Neural progenitor cell (in vitro differentiated cells): ENCODE measurements at regions not wholly inside any gene's neighbourhood (a gene's known extent, or its start where the extent isn't known, plus 50 kb on each side); places are given as distances from the start of the nearest gene placed in this dataset.

Experiments used
- DNase-seq: peaks from one replicate; pipeline ENCODE4 v3.0.0-alpha.2; 2016; ENCODE audit warnings: low spot score
- H2AFZ ChIP-seq: fragments of 200-600 bp; sonication (generic); replicated peaks from 2 replicates; pipeline ENCODE4 v1.6.1; 2016; ENCODE audit warnings: antibody characterized with exemption
- H3F3A ChIP-seq: fragments of 200-600 bp; sonication (generic); 2 replicates; pipeline ENCODE4 v1.6.1; 2016; ENCODE audit warnings: antibody characterized with exemption, low read depth
- H3K27ac ChIP-seq: fragments of 200-600 bp; sonication (generic); 2 replicates; pipeline ENCODE4 v1.5.1; 2016; ENCODE audit warnings: mild to moderate bottlenecking
- H3K27me3 ChIP-seq: fragments of 200-600 bp; sonication (generic); 2 replicates; pipeline ENCODE4 v1.6.1; 2016; ENCODE audit warnings: mild to moderate bottlenecking, moderate library complexity
- H3K36me3 ChIP-seq: fragments of 200-600 bp; sonication (generic); 2 replicates; pipeline ENCODE4 v1.5.1; 2016
- H3K4me1 ChIP-seq: fragments of 200-600 bp; sonication (generic); 2 replicates; pipeline ENCODE4 v1.6.1; 2016; ENCODE audit warnings: mixed run types
- H3K4me2 ChIP-seq: fragments of 200-600 bp; sonication (generic); 2 replicates; pipeline ENCODE4 v1.6.1; 2016
- H3K4me3 ChIP-seq: fragments of 200-600 bp; sonication (generic); 2 replicates; pipeline ENCODE4 v1.5.1; 2016
- H3K79me2 ChIP-seq: fragments of 200-600 bp; sonication (generic); 2 replicates; pipeline ENCODE4 v1.6.1; 2016; ENCODE audit warnings: low read depth
- H3K9ac ChIP-seq: fragments of 200-600 bp; sonication (generic); 2 replicates; pipeline ENCODE4 v1.6.1; 2016
- H3K9me3 ChIP-seq: fragments of 200-600 bp; sonication (generic); 2 replicates; pipeline ENCODE4 v1.5.1; 2016; ENCODE audit warnings: low read depth
- H4K20me1 ChIP-seq: fragments of 200-600 bp; sonication (generic); 2 replicates; pipeline ENCODE4 v1.6.1; 2016; ENCODE audit warnings: low read depth
- H3K27ac Mint-ChIP-seq: 3 replicates; pipeline ENCODE4 v1.8.0; 2021; ENCODE audit warnings: mixed read lengths
- H3K27me3 Mint-ChIP-seq: 2 replicates; pipeline ENCODE4 v1.8.0; 2022; ENCODE audit warnings: low read depth, mild to moderate bottlenecking, inconsistent platforms, moderate library complexity, mixed read lengths; ENCODE audit not compliant: insufficient read depth
- H3K36me3 Mint-ChIP-seq: 3 replicates; pipeline ENCODE4 v1.8.0; 2021; ENCODE audit warnings: mixed read lengths
- H3K4me1 Mint-ChIP-seq: 3 replicates; pipeline ENCODE4 v1.8.0; 2021; ENCODE audit warnings: mixed read lengths
- H3K4me3 Mint-ChIP-seq: 3 replicates; pipeline ENCODE4 v1.8.0; 2021; ENCODE audit warnings: mild to moderate bottlenecking, moderate library complexity, mixed read lengths
- H3K9me3 Mint-ChIP-seq: 3 replicates; pipeline ENCODE4 v1.8.0; 2020; ENCODE audit warnings: mixed read lengths
- EZH2 ChIP-seq: fragments of 200-600 bp; sonication (generic); IDR thresholded peaks from 2 replicates; pipeline ENCODE4 v1.6.1; 2017; ENCODE audit warnings: antibody characterized with exemption, mild to moderate bottlenecking, moderate library complexity
- EZH2phosphoT487 ChIP-seq: fragments of 200-600 bp; sonication (generic); IDR thresholded peaks from 2 replicates; pipeline ENCODE4 v1.6.1; 2017; ENCODE audit warnings: antibody characterized with exemption
- TF ChIP-seq, protein P1 (sequence below): fragments of 200-600 bp; sonication (generic); IDR thresholded peaks from 2 replicates; pipeline ENCODE4 v1.5.1; 2017; ENCODE audit warnings: antibody characterized with exemption, mild to moderate bottlenecking

- DNase-seq: no peak
- H3K4me1 ChIP-seq: peaks cover 11% of the 10 kb centered on the region
- TF ChIP-seq, protein P1, sequence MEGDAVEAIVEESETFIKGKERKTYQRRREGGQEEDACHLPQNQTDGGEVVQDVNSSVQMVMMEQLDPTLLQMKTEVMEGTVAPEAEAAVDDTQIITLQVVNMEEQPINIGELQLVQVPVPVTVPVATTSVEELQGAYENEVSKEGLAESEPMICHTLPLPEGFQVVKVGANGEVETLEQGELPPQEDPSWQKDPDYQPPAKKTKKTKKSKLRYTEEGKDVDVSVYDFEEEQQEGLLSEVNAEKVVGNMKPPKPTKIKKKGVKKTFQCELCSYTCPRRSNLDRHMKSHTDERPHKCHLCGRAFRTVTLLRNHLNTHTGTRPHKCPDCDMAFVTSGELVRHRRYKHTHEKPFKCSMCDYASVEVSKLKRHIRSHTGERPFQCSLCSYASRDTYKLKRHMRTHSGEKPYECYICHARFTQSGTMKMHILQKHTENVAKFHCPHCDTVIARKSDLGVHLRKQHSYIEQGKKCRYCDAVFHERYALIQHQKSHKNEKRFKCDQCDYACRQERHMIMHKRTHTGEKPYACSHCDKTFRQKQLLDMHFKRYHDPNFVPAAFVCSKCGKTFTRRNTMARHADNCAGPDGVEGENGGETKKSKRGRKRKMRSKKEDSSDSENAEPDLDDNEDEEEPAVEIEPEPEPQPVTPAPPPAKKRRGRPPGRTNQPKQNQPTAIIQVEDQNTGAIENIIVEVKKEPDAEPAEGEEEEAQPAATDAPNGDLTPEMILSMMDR: no peak
- TF ChIP-seq EZH2phosphoT487 (no peak), EZH2 (no peak)
- peaks cover 8% of the 10 kb centered on the region for H3K27me3 Mint-ChIP-seq
- H3K27ac Mint-ChIP-seq: no peak overlapping the region
- H3K9me3 ChIP-seq: no peaks in the 10 kb centered on the region
- H3F3A ChIP-seq: peaks cover 10% of the 10 kb centered on the region
- H3K4me2 ChIP-seq: no peak overlapping the region
- H3K27ac ChIP-seq: no peak overlapping the region
- no peaks in the 10 kb centered on the region for H3K79me2 ChIP-seq
- no peaks in the 10 kb centered on the region for H3K9me3 Mint-ChIP-seq
- H3K36me3 ChIP-seq: no peaks in the 10 kb centered on the region
- H3K4me1 Mint-ChIP-seq: peaks cover 7% of the 10 kb centered on the region
- H3K4me3 ChIP-seq: no peak overlapping the region
- H3K4me3 Mint-ChIP-seq: no peak overlapping the region
- no peak overlapping the region for H3K9ac ChIP-seq
- no peaks in the 10 kb centered on the region for H4K20me1 ChIP-seq
- peaks cover 12% of the 10 kb centered on the region for H3K27me3 ChIP-seq
- no peaks in the 10 kb centered on the region for H3K36me3 Mint-ChIP-seq
- H2AFZ ChIP-seq: no peak overlapping the region
These were observed 216.7 kb downstream of the TBX5 start for GRCh38 chr12:114189266-114189665.

DNA sequence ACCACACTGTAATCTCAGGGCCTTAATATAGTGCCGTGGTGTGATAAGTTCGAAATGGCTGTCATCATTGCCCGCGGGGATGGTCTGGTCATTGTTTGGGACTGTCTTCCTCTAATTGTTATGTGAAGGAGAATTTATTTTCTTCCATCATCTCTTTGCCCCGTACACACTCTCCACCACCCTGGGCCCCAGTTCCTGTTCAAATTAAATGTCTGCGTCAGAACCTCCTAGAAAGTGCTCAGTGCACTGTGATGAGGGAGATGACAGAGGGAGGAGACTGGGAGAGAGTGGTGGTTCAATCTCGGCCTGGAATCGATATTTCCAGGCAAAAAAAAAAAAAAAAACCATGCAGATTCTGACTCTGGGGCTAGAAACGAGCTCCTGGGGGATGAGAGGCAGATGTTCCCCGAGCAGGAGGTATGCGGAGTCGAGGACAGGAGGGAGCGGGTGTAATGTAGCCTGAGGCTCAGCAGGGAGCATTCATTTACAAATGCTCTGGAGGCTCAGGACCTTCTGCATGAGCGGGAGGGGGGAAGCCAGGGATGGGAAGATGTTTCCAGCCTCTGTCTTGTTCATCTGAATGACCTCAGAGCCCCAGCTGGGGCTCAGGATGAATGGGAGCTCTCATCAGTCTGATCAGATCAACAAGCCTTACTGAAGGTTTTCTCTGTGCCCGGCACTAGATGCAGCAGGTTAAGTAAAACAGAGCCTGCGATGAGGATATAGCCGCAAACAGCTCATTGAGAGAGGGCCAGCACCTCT is 219.5 kb downstream of the TBX5 start:
- Mint-ChIP-seq H3K4me3 (no peak overlapping the region), H3K36me3 (no peaks in the 10 kb centered on the region), H3K27ac (no peak overlapping the region), H3K27me3 (peaks cover 10% of the 10 kb centered on the region), H3K9me3 (no peaks in the 10 kb centered on the region), H3K4me1 (peaks cover 7% of the 10 kb centered on the region)
- no peaks in the 10 kb centered on the region for H3K79me2 ChIP-seq
- no peak overlapping the region for H2AFZ ChIP-seq
- H3K4me3 ChIP-seq: no peak overlapping the region
- H3K9me3 ChIP-seq: no peaks in the 10 kb centered on the region
- TF ChIP-seq EZH2: no peak
- TF ChIP-seq, protein P1: no peak
- TF ChIP-seq EZH2phosphoT487: no peak
- no peak overlapping the region for H3K9ac ChIP-seq
- no peaks in the 10 kb centered on the region for H4K20me1 ChIP-seq
- no peak overlapping the region for H3K27ac ChIP-seq
- peaks cover 11% of the 10 kb centered on the region for H3K4me1 ChIP-seq
- H3K27me3 ChIP-seq: peaks cover 12% of the 10 kb centered on the region
- DNase-seq: peak; percentile 62
- H3K4me2 ChIP-seq: peak overlapping the region; percentile 52
- peaks cover 10% of the 10 kb centered on the region for H3F3A ChIP-seq
- H3K36me3 ChIP-seq: no peaks in the 10 kb centered on the region

DNA sequence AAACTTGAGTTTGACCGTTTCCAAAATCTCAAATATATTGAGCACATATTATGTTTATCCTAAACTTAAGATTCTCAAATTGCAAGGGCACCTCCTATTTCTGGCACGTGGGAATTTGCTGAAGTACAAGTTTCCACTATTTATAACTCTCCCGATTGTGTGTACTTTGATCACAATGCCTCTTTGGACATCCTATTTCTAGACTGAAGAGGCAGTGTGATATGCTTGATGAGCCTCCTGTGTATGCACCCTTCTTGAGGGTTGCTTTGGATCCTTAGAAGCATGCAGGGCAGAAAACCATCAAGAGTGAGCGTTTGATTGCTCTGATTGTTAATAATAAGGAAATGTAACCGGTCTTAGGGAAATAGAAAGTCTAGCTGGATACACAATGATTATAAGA is 218.9 kb upstream of the RBM19 start:
- no peak overlapping the region for H3K9ac ChIP-seq
- H3K27me3 ChIP-seq: peaks cover 12% of the 10 kb centered on the region
- H3K4me3 ChIP-seq: no peak overlapping the region
- H3K27ac Mint-ChIP-seq: no peak overlapping the region
- no peaks in the 10 kb centered on the region for H3K9me3 Mint-ChIP-seq
- H3K4me2 ChIP-seq: no peak overlapping the region
- TF ChIP-seq EZH2: no peak
- no peak for TF ChIP-seq EZH2phosphoT487
- TF ChIP-seq, protein P1: no peak
- H3K4me3 Mint-ChIP-seq: no peak overlapping the region
- H3F3A ChIP-seq: peaks cover 10% of the 10 kb centered on the region
- no peaks in the 10 kb centered on the region for H3K9me3 ChIP-seq
- no peak overlapping the region for H2AFZ ChIP-seq
- peaks cover 7% of the 10 kb centered on the region for H3K4me1 Mint-ChIP-seq
- no peaks in the 10 kb centered on the region for H3K36me3 ChIP-seq
- peaks cover 9% of the 10 kb centered on the region for H3K27me3 Mint-ChIP-seq
- no peaks in the 10 kb centered on the region for H3K79me2 ChIP-seq
- no peak for DNase-seq
- no peaks in the 10 kb centered on the region for H4K20me1 ChIP-seq
- no peak overlapping the region for H3K27ac ChIP-seq
- H3K4me1 ChIP-seq: peaks cover 11% of the 10 kb centered on the region
- no peaks in the 10 kb centered on the region for H3K36me3 Mint-ChIP-seq
